ELR (cell line): ENCODE measurements at regions not wholly inside any gene's neighbourhood (a gene's known extent, or its start where the extent isn't known, plus 50 kb on each side); places are given as distances from the start of the nearest gene placed in this dataset.
"Not testable (repeated sequence)": the region's sequence is repeated elsewhere in the genome, so short reads cannot be mapped to it uniquely, and the experiment has no call there.

Experiments
- DNase-seq: peaks from one replicate; pipeline ENCODE4 v3.0.0-alpha.2; 2015; ENCODE audit warnings: low read depth

- no peak for DNase-seq
These were observed 233.0 kb upstream of the MAD2L1 start for GRCh38 chr4:120299631-120300030.

DNA sequence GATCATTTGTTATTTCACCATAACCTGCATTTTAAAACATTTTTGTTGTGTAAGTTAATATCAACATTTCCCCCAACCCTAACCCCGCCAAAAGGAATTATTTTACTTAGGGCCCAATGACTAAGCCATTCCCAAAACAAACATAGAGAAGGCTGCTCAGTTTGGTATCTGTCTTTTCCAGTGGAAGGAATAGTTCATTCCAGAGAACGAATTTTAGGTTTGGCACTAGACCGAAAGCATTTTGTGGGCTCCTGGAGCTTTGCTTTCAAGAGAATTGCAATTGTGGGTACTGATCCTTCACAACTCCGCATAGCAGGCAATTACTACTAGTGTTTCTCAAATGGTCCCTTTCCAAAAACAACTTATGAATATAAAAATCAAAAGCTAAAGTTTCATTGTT is 226.7 kb upstream of the MAD2L1 start:
- no peak for DNase-seq

- peak; percentile 0 for DNase-seq
These were observed 224.9 kb upstream of the MAD2L1 start for GRCh38 chr4:120291541-120291940.

DNA sequence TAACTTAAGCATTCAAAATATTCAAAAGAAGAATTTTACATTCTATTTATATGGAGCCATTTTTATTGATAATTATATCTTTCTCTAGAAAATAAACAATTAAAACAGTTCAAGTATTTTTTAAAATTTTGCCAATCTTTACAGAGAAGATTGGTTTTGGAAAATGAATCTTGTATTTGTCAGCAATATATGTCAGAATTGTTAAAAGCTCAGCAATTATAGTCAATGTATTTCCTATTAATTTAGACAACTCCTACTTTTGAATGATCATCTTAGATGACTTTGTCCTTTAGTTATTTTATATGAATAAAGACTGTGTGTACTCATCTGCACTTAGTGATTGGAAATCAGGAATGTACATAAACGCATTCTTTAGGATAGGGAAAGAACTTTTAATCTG is 223.9 kb upstream of the MAD2L1 start:
- DNase-seq = no peak

- DNase-seq = no peak
These were observed 220.2 kb upstream of the MAD2L1 start for GRCh38 chr4:120286813-120287212.

DNA sequence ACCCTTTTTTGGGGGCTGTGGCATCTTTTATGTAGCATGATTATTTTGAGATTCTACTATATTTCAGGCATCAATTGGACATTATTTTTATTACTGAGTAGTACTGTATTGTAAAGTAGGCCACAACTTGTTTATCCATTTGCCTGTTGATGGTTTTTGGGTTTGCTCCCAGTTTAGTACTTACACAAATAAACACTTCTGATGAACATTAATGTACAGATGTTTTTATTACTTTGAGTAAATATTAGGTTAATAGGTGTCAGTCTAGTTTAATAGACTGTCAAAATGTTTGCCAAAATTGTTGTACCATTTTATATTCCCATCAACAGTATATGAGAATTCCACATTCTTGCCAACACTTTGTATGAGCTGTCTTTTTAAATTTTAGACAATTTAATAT is 214.9 kb upstream of the MAD2L1 start:
- DNase-seq = no peak

- no peak for DNase-seq
These were observed 210.7 kb upstream of the MAD2L1 start for GRCh38 chr4:120277391-120277790.

DNA sequence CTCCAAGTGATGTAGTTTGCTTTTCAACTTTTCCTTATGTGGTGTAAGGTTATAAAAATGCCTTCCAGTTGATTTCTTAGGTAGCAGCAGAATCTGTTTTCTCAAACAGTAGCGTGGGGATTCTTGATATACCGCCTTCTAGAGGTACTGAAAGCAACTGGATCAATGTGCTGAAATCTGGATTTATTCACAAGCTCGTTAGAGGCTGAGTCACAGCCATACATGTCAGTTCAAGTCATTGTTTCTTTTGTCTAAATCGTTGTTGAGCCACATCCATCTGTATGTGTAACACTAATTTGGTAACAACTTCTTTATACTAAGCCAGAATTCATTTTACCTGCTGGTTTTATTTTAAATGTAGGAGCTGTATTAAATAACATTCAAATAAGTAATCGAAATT is 200.0 kb upstream of the MAD2L1 start:
- DNase-seq = peak; percentile 9

- DNase-seq = no peak
These were observed 197.0 kb upstream of the MAD2L1 start for GRCh38 chr4:120263618-120264017.

GRCh38 chr4:120261117-120261516 is 194.5 kb upstream of the MAD2L1 start:
- DNase-seq = no peak

DNA sequence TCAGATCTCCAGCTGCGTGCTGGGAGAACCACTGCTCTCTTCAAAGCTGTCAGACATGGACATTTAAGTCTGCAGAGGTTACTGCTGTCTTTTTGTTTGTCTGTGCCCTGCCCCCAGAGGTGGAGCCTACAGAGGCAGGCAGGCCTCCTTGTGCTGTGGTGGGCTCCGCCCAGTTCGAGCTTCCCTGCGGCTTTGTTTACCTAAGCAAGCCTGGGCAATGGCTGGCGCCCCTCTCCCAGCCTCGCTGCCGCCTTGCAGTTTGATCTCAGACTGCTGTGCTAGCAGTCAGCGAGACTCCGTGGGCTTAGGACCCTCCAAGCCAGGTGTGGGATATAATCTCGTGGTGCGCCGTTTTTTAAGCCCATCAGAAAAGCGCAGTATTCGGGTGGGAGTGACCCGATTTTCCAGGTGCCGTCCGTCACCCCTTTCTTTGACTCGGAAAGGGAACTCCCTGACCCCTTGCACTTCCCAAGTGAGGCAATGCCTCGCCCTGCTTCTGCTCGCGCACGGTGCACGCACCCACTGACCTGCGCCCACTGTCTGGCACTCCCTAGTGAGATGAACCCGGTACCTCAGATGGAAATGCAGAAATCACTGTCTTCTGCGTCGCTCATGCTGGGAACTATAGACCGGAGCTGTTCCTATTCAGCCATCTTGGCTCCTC is 189.6 kb upstream of the MAD2L1 start:
- DNase-seq = not testable (repeated sequence)

- DNase-seq = no peak
These were observed 171.8 kb upstream of the MAD2L1 start for GRCh38 chr4:120238277-120238973.

DNA sequence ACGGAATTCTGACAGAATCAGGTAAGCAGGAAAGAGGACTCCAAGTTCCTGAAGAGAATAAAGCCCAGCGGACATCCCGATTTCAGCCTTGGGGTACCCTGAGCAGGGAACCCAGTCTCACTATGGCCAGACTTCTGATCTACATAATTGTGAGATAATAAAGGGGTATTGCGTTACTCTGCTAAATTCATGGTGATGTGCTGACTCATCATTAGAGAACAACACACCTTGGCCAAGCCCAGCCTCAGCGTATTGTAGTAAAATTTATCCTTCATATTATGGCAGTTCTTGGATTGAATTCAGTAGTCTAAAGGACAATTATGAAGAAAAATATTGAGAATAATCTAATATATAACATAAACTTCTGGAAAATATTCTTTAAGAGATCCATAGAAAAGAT is 170.2 kb upstream of the MAD2L1 start:
- no peak for DNase-seq

- DNase-seq = no peak
These were observed 165.4 kb upstream of the MAD2L1 start for GRCh38 chr4:120232050-120232449.

DNA sequence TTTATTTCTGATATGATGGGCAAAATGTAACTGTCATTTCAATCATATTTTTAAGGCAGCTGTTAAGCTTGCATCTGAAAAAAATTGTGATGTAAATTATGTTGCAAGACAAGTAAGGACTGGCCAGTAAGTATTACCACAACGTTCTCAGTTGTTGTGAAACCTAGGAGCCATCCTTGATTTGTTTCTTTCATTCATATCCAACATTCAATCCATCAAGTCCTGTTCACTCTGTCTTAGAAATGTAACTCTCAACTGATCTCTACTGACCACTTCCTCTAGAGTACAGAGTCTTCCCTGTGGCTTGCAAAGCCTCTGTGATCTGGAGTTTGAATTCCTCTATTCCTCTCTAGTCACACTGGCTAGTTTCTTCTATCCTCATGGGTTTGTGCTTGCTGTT is 161.4 kb upstream of the MAD2L1 start:
- DNase-seq = no peak

- DNase-seq = no peak
These were observed 160.9 kb upstream of the MAD2L1 start for GRCh38 chr4:120227554-120227953.

GRCh38 chr4:120225527-120225926 is 158.9 kb upstream of the MAD2L1 start:
- DNase-seq = no peak

DNA sequence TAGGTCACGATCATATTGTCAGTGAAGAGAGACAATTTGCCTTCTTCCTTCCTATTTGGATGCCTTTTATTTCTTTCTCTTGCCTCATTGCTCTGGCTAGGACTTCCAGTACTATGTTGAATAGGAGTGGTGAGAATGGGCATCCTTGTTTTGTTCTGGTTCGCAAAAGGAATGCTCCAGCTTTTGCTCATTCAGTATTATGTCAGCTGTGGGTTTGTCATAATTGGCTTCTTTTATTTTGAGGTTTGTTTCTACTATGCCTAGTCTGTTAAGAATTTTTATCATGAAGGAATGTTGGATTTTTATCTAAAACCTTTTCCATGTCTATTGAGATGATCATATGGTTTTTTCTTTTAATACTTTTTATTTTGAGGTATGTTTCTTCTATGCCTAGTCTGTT is 152.3 kb upstream of the MAD2L1 start:
- no peak for DNase-seq

GRCh38 chr4:120215350-120215749 is 148.7 kb upstream of the MAD2L1 start:
- no peak for DNase-seq

- DNase-seq = no peak
These were observed 144.9 kb upstream of the MAD2L1 start for GRCh38 chr4:120211408-120212015.

- no peak for DNase-seq
These were observed 143.1 kb upstream of the MAD2L1 start for GRCh38 chr4:120209706-120210105.

DNA sequence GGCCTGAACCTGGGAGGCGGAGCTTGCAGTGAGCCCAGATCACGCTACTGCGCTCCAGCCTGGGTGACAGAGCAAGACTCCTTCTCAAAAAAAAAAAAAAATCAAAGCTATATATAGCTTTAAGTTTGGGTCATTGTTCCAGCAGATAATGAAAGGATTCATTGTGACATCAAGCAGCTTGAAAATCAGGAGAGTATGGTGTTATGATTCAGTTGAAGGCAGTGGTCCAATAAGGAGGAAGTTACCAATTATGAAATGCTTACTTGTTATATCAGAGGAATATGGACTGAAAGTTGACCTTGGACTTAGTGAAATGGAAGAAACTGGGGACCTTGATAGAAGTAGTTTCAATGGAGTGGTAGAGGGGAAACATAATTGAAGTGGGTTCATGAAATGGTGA is 140.4 kb upstream of the MAD2L1 start:
- DNase-seq = no peak

GRCh38 chr4:120202222-120202621 is 135.6 kb upstream of the MAD2L1 start:
- DNase-seq = no peak
